ACHN (cell line): ENCODE measurements at regions not wholly inside any gene's neighbourhood (a gene's known extent, or its start where the extent isn't known, plus 50 kb on each side); places are given as distances from the start of the nearest gene placed in this dataset.
A peak's percentile ranks its signal among the peaks of the same experiment; 100 is the strongest.

ENCODE experiments used
- DNase-seq: peaks from one replicate; pipeline ENCODE4 v3.0.0-alpha.2; 2015
- in situ Hi-C: cut with HindIII; loops from 2 replicates; pipeline ENCODE4 v1.10.0; 2017; ENCODE audit warnings: low sequenced_read_pairs, low pct_ligation_motif_present, low pct_unique_long_range_greater_than_20kb

GRCh38 chrX:43002526-43003203, 224.7 kb upstream of the PPP1R2C start:
- in situ Hi-C loops, result no loop called here
- peak; percentile 8 for DNase-seq

GRCh38 chrX:43003204-43003565, 225.2 kb upstream of the PPP1R2C start:
- in situ Hi-C loops, result no loop called here
- no peak for DNase-seq

GRCh38 chrX:43003939-43004338, 226.0 kb upstream of the PPP1R2C start:
- in situ Hi-C loops, result no loop called here
- DNase-seq, result no peak

- in situ Hi-C loops, result no loop called here
- no peak for DNase-seq
These were observed 227.6 kb upstream of the PPP1R2C start for GRCh38 chrX:43005561-43005960.

- DNase-seq, result no peak
- in situ Hi-C loops, result no loop called here
These were observed 230.4 kb upstream of the PPP1R2C start for GRCh38 chrX:43008356-43008755.

- DNase-seq, result no peak
- in situ Hi-C loops, result no loop called here
These were observed 238.1 kb upstream of the PPP1R2C start for GRCh38 chrX:43016021-43016420.

- in situ Hi-C loops, result no loop called here
- no peak for DNase-seq
These were observed 240.1 kb upstream of the PPP1R2C start for GRCh38 chrX:43018031-43018430.

- in situ Hi-C loops, result no loop called here
These were observed 241.1 kb upstream of the PPP1R2C start for GRCh38 chrX:43019021-43019420.

GRCh38 chrX:43025806-43026315, 247.9 kb upstream of the PPP1R2C start:
- no peak for DNase-seq
- in situ Hi-C loops, result no loop called here

More at GRCh38 chrX:43019021-43019420, 241.1 kb upstream of the PPP1R2C start:
- DNase-seq, result no peak

- DNase-seq, result no peak
- in situ Hi-C loops, result no loop called here
These were observed 286.1 kb upstream of the PPP1R2C start for GRCh38 chrX:43064096-43064495.

- DNase-seq, result no peak
- in situ Hi-C loops, result no loop called here
These were observed 288.0 kb upstream of the PPP1R2C start for GRCh38 chrX:43065978-43066377.

- no peak for DNase-seq
- in situ Hi-C loops, result no loop called here
These were observed 290.7 kb upstream of the PPP1R2C start for GRCh38 chrX:43068639-43069038.

GRCh38 chrX:43083016-43083415, 305.1 kb upstream of the PPP1R2C start:
- in situ Hi-C loops, result no loop called here
- DNase-seq, result no peak

GRCh38 chrX:43087830-43088229, 309.9 kb upstream of the PPP1R2C start:
- in situ Hi-C loops, result no loop called here
- no peak for DNase-seq

GRCh38 chrX:43096830-43097229, 318.9 kb upstream of the PPP1R2C start:
- in situ Hi-C loops, result no loop called here
- no peak for DNase-seq

- no peak for DNase-seq
These were observed 328.0 kb upstream of the PPP1R2C start for GRCh38 chrX:43106009-43106408.

GRCh38 chrX:43108828-43109227, 330.9 kb upstream of the PPP1R2C start:
- DNase-seq, result no peak
- in situ Hi-C loops, result no loop called here

More at GRCh38 chrX:43106009-43106408, 328.0 kb upstream of the PPP1R2C start:
- in situ Hi-C loops, result no loop called here

- in situ Hi-C loops, result no loop called here
- no peak for DNase-seq
These were observed 343.7 kb upstream of the PPP1R2C start for GRCh38 chrX:43121637-43122036.

- in situ Hi-C loops, result no loop called here
- no peak for DNase-seq
These were observed 361.7 kb upstream of the PPP1R2C start for GRCh38 chrX:43139645-43140044.

- in situ Hi-C loops, result no loop called here
- DNase-seq, result no peak
These were observed 362.6 kb upstream of the PPP1R2C start for GRCh38 chrX:43140582-43140981.

- no peak for DNase-seq
- in situ Hi-C loops, result no loop called here
These were observed 363.9 kb upstream of the PPP1R2C start for GRCh38 chrX:43141885-43142284.
